ENCODE measurements at regions not wholly inside any gene's neighbourhood (a gene's known extent, or its start where the extent isn't known, plus 50 kb on each side); places are given as distances from the start of the nearest gene placed in this dataset.

DNA sequence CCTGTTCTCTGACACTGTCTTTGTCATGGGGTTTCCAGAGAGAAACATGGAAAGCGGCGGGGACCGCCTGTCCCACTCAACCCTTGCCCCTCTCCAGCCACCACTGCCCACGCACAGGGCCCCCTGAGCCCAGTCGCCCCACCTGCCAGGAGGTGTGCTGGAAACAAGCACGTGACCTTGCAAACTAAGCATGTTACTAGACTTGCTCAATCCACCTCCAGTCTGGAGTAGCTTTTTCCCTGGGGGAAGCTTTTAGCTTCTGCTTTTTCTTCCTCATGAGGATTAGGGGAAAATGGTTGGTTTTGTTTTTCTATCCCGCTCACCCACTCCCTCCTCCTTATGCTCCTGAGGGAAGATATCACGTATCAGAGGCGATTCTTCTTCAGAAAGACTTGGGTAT is 105.7 kb downstream of the PLEKHG1 start:
- intact Hi-C loops (cut with micrococcal nuclease), result no loop called here
- Mint-ChIP-seq H3K4me3 (ENCODE audit: low read depth) (no peak overlapping the region), H3K27me3 (ENCODE audit: low read depth) (peaks cover 8% of the 10 kb centered on the region), H3K9me3 (no peaks in the 10 kb centered on the region), H3K4me1 (ENCODE audit: low read depth) (no peaks in the 10 kb centered on the region), H3K27ac (no peak overlapping the region), H3K36me3 (ENCODE audit: low read depth) (no peaks in the 10 kb centered on the region)
- DNase-seq (ENCODE audit: low spot score), result no peak

DNA sequence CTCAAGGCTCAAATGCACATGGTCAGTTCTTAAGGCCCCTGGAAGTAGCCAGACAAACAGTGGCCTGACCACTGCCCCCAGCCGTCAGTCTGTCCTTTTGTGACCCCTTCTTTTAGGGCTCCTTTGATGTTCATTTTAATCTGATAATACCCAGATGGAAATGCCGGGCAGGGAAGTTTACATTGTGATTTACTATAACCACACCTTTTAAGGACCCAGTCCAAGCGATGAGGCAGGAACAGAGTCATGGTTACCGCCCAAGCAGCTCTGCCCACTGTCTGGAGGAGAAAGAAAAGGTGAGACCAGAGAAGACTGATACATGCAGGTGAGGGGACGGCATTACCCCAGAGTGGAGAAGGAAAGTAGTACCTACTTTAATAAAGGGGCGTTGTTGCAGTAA is 110.6 kb downstream of the PLEKHG1 start:
- H3K9me3 Mint-ChIP-seq, result no peaks in the 10 kb centered on the region
- peaks cover 4% of the 10 kb centered on the region for H3K27me3 Mint-ChIP-seq (ENCODE audit: low read depth)
- no peak overlapping the region for H3K27ac Mint-ChIP-seq
- DNase-seq (ENCODE audit: low spot score), result no peak
- H3K36me3 Mint-ChIP-seq (ENCODE audit: low read depth), result no peaks in the 10 kb centered on the region
- H3K4me1 Mint-ChIP-seq (ENCODE audit: low read depth), result no peaks in the 10 kb centered on the region
- H3K4me3 Mint-ChIP-seq (ENCODE audit: low read depth), result no peak overlapping the region
- intact Hi-C loops (cut with micrococcal nuclease), result no loop called here

- no peak for DNase-seq (ENCODE audit: low spot score)
- intact Hi-C loops (cut with micrococcal nuclease), result no loop called here
- Mint-ChIP-seq H3K4me1 (ENCODE audit: low read depth) (no peaks in the 10 kb centered on the region), H3K9me3 (no peaks in the 10 kb centered on the region), H3K27ac (no peak overlapping the region), H3K27me3 (ENCODE audit: low read depth) (peaks cover 4% of the 10 kb centered on the region), H3K36me3 (ENCODE audit: low read depth) (no peaks in the 10 kb centered on the region), H3K4me3 (ENCODE audit: low read depth) (no peak overlapping the region)
Observed at GRCh38 chr6:150711061-150711460, 111.4 kb downstream of the PLEKHG1 start.

DNA sequence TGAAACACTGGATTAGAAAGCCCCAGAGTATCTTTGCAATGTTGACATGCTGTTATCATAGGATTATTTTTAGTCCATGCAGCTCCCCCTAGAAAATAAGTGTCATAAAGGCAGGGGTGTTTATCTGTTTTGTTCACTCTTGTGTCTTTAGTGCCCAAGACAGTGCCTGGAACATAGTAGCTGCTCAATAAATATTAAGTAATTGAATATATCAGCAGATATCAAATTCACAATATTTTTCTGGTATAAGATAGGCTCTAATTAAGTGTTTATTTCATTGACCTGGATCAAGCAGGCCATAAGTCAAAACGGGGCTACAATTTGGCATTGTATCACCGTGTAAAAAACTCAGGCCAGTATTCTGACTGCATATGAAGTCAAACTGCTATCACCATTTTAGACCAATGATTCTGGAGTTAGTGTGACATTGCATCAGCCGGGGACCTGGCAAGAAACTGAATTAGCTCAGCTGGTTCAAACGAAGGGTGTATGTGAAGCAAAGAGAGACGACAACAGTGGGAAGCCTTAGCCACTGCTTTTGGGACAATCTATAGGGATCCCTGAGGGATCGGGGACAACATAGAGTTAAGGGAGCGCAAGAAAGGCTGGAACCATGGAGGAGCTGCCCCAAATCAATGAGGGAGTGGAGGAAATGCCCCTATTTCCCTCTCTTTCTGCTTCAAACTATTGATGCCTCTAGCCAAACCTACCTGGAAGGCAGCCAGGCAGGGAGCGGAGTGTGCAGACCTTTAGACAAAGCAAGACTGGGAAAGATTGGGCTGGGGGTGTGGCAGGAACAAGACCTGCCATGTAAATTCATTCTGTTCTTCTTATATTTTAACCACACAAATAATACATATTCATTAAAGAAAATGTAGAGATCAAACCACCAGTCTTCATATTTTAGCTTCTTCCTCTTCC is 112.2 kb downstream of the PLEKHG1 start:
- H3K4me1 Mint-ChIP-seq (ENCODE audit: low read depth), result no peaks in the 10 kb centered on the region
- DNase-seq (ENCODE audit: low spot score), result no peak
- no peaks in the 10 kb centered on the region for H3K9me3 Mint-ChIP-seq
- H3K4me3 Mint-ChIP-seq (ENCODE audit: low read depth), result no peak overlapping the region
- no peaks in the 10 kb centered on the region for H3K36me3 Mint-ChIP-seq (ENCODE audit: low read depth)
- peaks cover 4% of the 10 kb centered on the region for H3K27me3 Mint-ChIP-seq (ENCODE audit: low read depth)
- no peak overlapping the region for H3K27ac Mint-ChIP-seq
- intact Hi-C loops (cut with micrococcal nuclease), result no loop called here

- no peak for DNase-seq (ENCODE audit: low spot score)
- H3K4me1 Mint-ChIP-seq (ENCODE audit: low read depth), result no peaks in the 10 kb centered on the region
- H3K36me3 Mint-ChIP-seq (ENCODE audit: low read depth), result no peaks in the 10 kb centered on the region
- no peak overlapping the region for H3K27ac Mint-ChIP-seq
- no peaks in the 10 kb centered on the region for H3K9me3 Mint-ChIP-seq
- intact Hi-C loops (cut with micrococcal nuclease), result no loop called here
- no peak overlapping the region for H3K4me3 Mint-ChIP-seq (ENCODE audit: low read depth)
- peaks cover 4% of the 10 kb centered on the region for H3K27me3 Mint-ChIP-seq (ENCODE audit: low read depth)
Observed at GRCh38 chr6:150712505-150713252, 113.0 kb downstream of the PLEKHG1 start.

DNA sequence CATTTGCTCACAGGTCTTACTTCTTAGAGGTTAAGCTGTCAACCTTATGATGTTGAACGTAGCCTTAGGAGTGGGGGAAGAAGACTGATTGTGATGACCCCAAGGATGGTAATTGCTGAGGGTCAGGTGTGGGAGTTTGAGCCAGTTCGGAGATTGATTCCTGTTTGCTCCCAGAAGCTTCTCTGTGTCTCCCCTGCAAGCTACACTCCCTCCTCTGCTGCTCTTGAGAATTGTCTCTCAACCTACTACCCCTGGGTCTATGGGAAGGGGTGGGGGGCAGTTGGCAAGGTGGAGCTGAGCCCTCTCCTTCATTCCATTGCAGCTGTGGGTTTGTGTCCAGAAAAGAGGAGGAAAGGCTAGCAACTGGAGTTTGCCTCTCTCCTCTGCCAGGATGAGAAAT is 113.8 kb downstream of the PLEKHG1 start:
- Mint-ChIP-seq H3K4me1 (ENCODE audit: low read depth) (no peaks in the 10 kb centered on the region), H3K27ac (no peak overlapping the region), H3K36me3 (ENCODE audit: low read depth) (no peaks in the 10 kb centered on the region), H3K4me3 (ENCODE audit: low read depth) (no peak overlapping the region), H3K9me3 (no peaks in the 10 kb centered on the region), H3K27me3 (ENCODE audit: low read depth) (peaks cover 4% of the 10 kb centered on the region)
- DNase-seq (ENCODE audit: low spot score), result no peak
- intact Hi-C loops (cut with micrococcal nuclease), result no loop called here

- DNase-seq (ENCODE audit: low spot score), result no peak
- no peaks in the 10 kb centered on the region for H3K9me3 Mint-ChIP-seq
- intact Hi-C loops (cut with micrococcal nuclease), result no loop called here
- H3K4me3 Mint-ChIP-seq (ENCODE audit: low read depth), result no peak overlapping the region
- H3K4me1 Mint-ChIP-seq (ENCODE audit: low read depth), result no peaks in the 10 kb centered on the region
- H3K27ac Mint-ChIP-seq, result no peak overlapping the region
- H3K36me3 Mint-ChIP-seq (ENCODE audit: low read depth), result no peaks in the 10 kb centered on the region
- H3K27me3 Mint-ChIP-seq (ENCODE audit: low read depth), result peaks cover 4% of the 10 kb centered on the region
Observed at GRCh38 chr6:150713931-150714330, 114.2 kb downstream of the PLEKHG1 start.

GRCh38 chr6:150715133-150715532 is 115.4 kb downstream of the PLEKHG1 start:
- Mint-ChIP-seq H3K4me1 (ENCODE audit: low read depth) (no peaks in the 10 kb centered on the region), H3K27ac (no peak overlapping the region), H3K27me3 (ENCODE audit: low read depth) (peaks cover 10% of the 10 kb centered on the region), H3K36me3 (ENCODE audit: low read depth) (no peaks in the 10 kb centered on the region), H3K9me3 (no peaks in the 10 kb centered on the region), H3K4me3 (ENCODE audit: low read depth) (no peak overlapping the region)
- no peak for DNase-seq (ENCODE audit: low spot score)
- intact Hi-C loops (cut with micrococcal nuclease), result no loop called here

- no peak overlapping the region for H3K27ac Mint-ChIP-seq
- H3K9me3 Mint-ChIP-seq, result no peaks in the 10 kb centered on the region
- H3K4me1 Mint-ChIP-seq (ENCODE audit: low read depth), result peaks cover 9% of the 10 kb centered on the region
- H3K4me3 Mint-ChIP-seq (ENCODE audit: low read depth), result no peak overlapping the region
- no peak for DNase-seq (ENCODE audit: low spot score)
- intact Hi-C loops (cut with micrococcal nuclease), result no loop called here
- no peaks in the 10 kb centered on the region for H3K36me3 Mint-ChIP-seq (ENCODE audit: low read depth)
- peaks cover 20% of the 10 kb centered on the region for H3K27me3 Mint-ChIP-seq (ENCODE audit: low read depth)
Observed at GRCh38 chr6:150717419-150717818, 117.7 kb downstream of the PLEKHG1 start.

DNA sequence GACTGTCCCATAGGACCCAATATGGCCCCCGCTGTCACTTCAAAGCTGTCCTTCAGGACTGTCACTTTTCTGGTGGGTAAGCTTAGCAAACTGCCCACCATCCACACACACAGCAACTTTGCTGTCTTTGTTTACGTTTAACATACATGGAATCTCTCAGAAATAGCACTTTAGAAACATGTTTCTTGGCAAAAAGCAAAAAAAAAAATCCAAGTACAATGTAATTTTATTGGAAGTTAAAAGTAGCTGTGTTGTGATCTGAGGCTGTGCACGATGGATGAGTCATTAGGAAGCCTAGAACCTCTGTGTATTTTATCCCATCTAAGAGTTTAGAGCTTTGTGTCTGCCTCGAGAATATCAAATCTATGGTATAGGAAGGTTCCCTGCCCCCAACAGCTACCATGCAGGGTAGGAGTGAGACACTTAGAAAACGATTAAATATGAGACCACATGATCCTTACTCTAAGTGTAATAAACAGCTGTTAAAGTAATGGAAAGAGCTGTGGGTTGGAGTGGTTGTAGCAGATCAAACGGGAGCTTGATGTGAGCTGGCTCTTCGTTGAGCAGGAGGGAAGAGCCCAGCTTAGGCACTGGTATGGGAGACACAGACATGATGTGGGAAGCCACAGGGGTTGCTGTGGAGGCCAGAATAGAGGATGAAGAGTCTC is 119.5 kb downstream of the PLEKHG1 start:
- Mint-ChIP-seq H3K36me3 (ENCODE audit: low read depth) (no peaks in the 10 kb centered on the region), H3K9me3 (no peaks in the 10 kb centered on the region), H3K27ac (no peak overlapping the region)

GRCh38 chr6:150719831-150720230 is 120.1 kb downstream of the PLEKHG1 start:
- DNase-seq (ENCODE audit: low spot score), result no peak
- H3K9me3 Mint-ChIP-seq, result no peaks in the 10 kb centered on the region
- peaks cover 30% of the 10 kb centered on the region for H3K27me3 Mint-ChIP-seq (ENCODE audit: low read depth)
- no peaks in the 10 kb centered on the region for H3K36me3 Mint-ChIP-seq (ENCODE audit: low read depth)
- H3K27ac Mint-ChIP-seq, result no peak overlapping the region
- H3K4me1 Mint-ChIP-seq (ENCODE audit: low read depth), result peaks cover 9% of the 10 kb centered on the region
- intact Hi-C loops (cut with micrococcal nuclease), result no loop called here
- H3K4me3 Mint-ChIP-seq (ENCODE audit: low read depth), result no peak overlapping the region

More for the DNA sequence above, 119.5 kb downstream of the PLEKHG1 start:
- no peak overlapping the region for H3K4me3 Mint-ChIP-seq (ENCODE audit: low read depth)
- H3K27me3 Mint-ChIP-seq (ENCODE audit: low read depth), result peaks cover 30% of the 10 kb centered on the region
- peaks cover 9% of the 10 kb centered on the region for H3K4me1 Mint-ChIP-seq (ENCODE audit: low read depth)
- intact Hi-C loops (cut with micrococcal nuclease), result no loop called here
- DNase-seq (ENCODE audit: low spot score), result no peak

DNA sequence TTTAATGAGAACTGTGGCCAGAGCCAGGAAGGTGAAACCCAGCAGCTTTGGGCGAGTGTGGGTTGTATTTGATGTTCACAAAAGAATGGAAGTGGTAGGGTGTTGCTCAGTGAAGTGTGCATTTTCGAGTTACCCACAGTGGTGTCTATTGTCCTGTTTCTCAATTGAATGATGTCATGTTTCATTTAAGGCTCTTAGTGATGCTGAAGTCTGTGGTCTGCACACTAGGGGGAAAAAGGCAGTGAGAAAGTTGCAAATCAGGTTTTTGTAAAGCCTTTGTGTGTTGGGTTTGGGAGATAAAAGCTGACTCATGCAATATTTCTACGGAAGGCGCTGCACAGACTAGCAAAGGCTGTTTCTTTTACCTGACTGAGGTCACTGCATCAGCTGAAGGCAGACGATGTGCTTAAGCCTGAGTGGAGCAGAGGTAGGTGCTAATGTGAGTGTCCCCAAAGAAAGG is 121.1 kb downstream of the PLEKHG1 start:
- intact Hi-C loops (cut with micrococcal nuclease), result no loop called here
- Mint-ChIP-seq H3K4me3 (ENCODE audit: low read depth) (no peak overlapping the region), H3K4me1 (ENCODE audit: low read depth) (peaks cover 9% of the 10 kb centered on the region), H3K27ac (no peak overlapping the region), H3K27me3 (ENCODE audit: low read depth) (peaks cover 35% of the 10 kb centered on the region), H3K36me3 (ENCODE audit: low read depth) (no peaks in the 10 kb centered on the region), H3K9me3 (no peaks in the 10 kb centered on the region)
- DNase-seq (ENCODE audit: low spot score), result no peak
